H1 (cell line): ENCODE measurements at regions not wholly inside any gene's neighbourhood (a gene's known extent, or its start where the extent isn't known, plus 50 kb on each side); places are given as distances from the start of the nearest gene placed in this dataset.

Source experiments
- ATF2 ChIP-seq: IDR thresholded peaks from 2 replicates; pipeline ENCODE4 v1.6.1; 2012; ENCODE audit warnings: low read length, inconsistent platforms
- ATF3 ChIP-seq: IDR thresholded peaks from 2 replicates; pipeline ENCODE4 v1.6.1; 2011; ENCODE audit warnings: low read depth, mild to moderate bottlenecking, low read length; ENCODE audit not compliant: insufficient read depth
- CEBPB ChIP-seq: IDR thresholded peaks from 2 replicates; pipeline ENCODE4 v1.6.1; 2012; ENCODE audit warnings: low read depth, low read length
- CHD7 ChIP-seq: fragments of 300-600 bp; sonication (generic); IDR thresholded peaks from 2 replicates; pipeline ENCODE4 v1.7.1; 2012; ENCODE audit warnings: low read length, moderate library complexity, mild to moderate bottlenecking, inconsistent platforms; ENCODE audit not compliant: insufficient replicate concordance
- CTCF ChIP-seq, 3 experiments: IDR thresholded peaks; 1 replicate in 2 of 3; 2 replicates in 1 of 3; pipeline versions ENCODE4 v1.5.1 to v1.6.1; 2011; ENCODE audit warnings: low read length in 3 of 3, mild to moderate bottlenecking in 3 of 3, inconsistent platforms in 2 of 3, low read depth in 1 of 3, moderate library complexity in 1 of 3; ENCODE audit not compliant: insufficient read depth in 1 of 3; ENCODE audit errors: control extremely low read depth in 1 of 3
- HDAC2 ChIP-seq, 2 experiments: fragments of 300-600 bp in 1 of 2; sonication (generic) in 1 of 2; IDR thresholded peaks; 2 replicates each; pipeline ENCODE4 v1.6.1; 2011 to 2012; ENCODE audit warnings: low read depth in 2 of 2, low read length in 2 of 2, mild to moderate bottlenecking in 2 of 2, moderate library complexity in 2 of 2, borderline replicate concordance in 1 of 2, inconsistent platforms in 1 of 2
- MAX ChIP-seq: IDR thresholded peaks from 2 replicates; pipeline ENCODE4 v1.6.1; 2012; ENCODE audit warnings: inconsistent platforms
- POLR2A ChIP-seq, 2 experiments: IDR thresholded peaks; 1 replicate in 1 of 2; 2 replicates in 1 of 2; pipeline ENCODE4 v1.6.1; 2011; ENCODE audit warnings: low read depth in 2 of 2, low read length in 2 of 2, mild to moderate bottlenecking in 2 of 2; ENCODE audit errors: control extremely low read depth in 1 of 2
- POLR2AphosphoS5 ChIP-seq: IDR thresholded peaks from 2 replicates; pipeline ENCODE4 v1.6.1; 2011; ENCODE audit warnings: low read depth, low read length
- RBBP5 ChIP-seq: IDR thresholded peaks from 2 replicates; pipeline ENCODE4 v1.7.1; 2012; ENCODE audit warnings: low read depth, mild to moderate bottlenecking, inconsistent platforms, low read length, moderate library complexity, borderline replicate concordance
- TAF1 ChIP-seq: IDR thresholded peaks from 2 replicates; pipeline ENCODE4 v1.6.1; 2011; ENCODE audit warnings: mild to moderate bottlenecking, low read depth, low read length

- TF ChIP-seq CTCF (IDR thresholded peaks at IDR 0.05; ENCODE audit: control extremely low read depth in 1 of 3, insufficient read depth in 1 of 3, low read depth in 1 of 3, low read length in 3 of 3) (no peak), RBBP5 (no peak), HDAC2 (IDR thresholded peaks at IDR 0.05; ENCODE audit: borderline replicate concordance in 1 of 2, low read depth in 2 of 2, low read length in 2 of 2) (no peak), TAF1 (no peak), POLR2AphosphoS5 (no peak), POLR2A (IDR thresholded peaks at IDR 0.05; ENCODE audit: control extremely low read depth in 1 of 2, low read depth in 2 of 2, low read length in 2 of 2) (no peak), CHD7 (no peak), ATF3 (no peak), CEBPB (no peak), MAX (no peak), ATF2 (no peak)
These were observed 879.0 kb downstream of the CBLN2 start for GRCh38 chr18:71665131-71665530.
